ENCODE measurements at regions not wholly inside any gene's neighbourhood (a gene's known extent, or its start where the extent isn't known, plus 50 kb on each side); places are given as distances from the start of the nearest gene placed in this dataset.

DNA sequence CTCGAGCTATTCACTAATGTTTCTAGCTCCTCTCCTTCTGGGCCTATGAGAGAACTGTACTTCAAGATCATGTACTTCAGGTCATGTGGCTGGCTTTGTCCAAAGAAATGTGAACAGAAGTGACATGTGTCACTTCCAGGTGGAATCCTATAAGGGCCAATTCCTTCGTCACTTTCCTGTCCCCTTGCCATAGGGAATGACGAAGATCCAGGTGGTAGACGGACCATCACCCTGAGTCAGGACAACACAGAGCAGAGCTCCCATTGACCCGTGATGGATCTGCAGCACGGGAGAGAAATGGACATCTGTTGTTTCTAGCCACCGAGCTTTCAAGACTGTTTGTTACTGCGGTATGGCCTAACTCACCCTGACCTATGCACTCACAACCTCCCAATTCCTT, 157.0 kb downstream of the DRD1 start:
- Histone ChIP-seq H3K9me3 (ENCODE audit: low read length) (no peaks in the 10 kb centered on the region), H3K4me3 (ENCODE audit: low read depth, low read length, poor library complexity, severe bottlenecking) (no peak overlapping the region), H3K27me3 (ENCODE audit: insufficient read depth, low read length) (no peaks in the 10 kb centered on the region), H4K20me1 (ENCODE audit: insufficient read depth, low read length) (no peaks in the 10 kb centered on the region), H3K27ac (ENCODE audit: low read depth, low read length, poor library complexity, severe bottlenecking) (no peak overlapping the region), H3K9ac (ENCODE audit: low read length) (no peak overlapping the region), H3K4me2 (ENCODE audit: low read length) (no peak overlapping the region), H3F3A (ENCODE audit: insufficient read depth, low read length) (no peaks in the 10 kb centered on the region), H2AFZ (ENCODE audit: low read length) (no peak overlapping the region), H3K36me3 (ENCODE audit: insufficient read depth, low read length) (no peaks in the 10 kb centered on the region), H3K4me1 (ENCODE audit: insufficient read depth, low read length, severe bottlenecking) (no peaks in the 10 kb centered on the region), H3K79me2 (ENCODE audit: insufficient read depth, low read length) (no peaks in the 10 kb centered on the region), H3K9me2 (ENCODE audit: low read depth, low read length) (no peaks in the 10 kb centered on the region)
- no peak for TF ChIP-seq EZH2 (IDR thresholded peaks at IDR 0.05; ENCODE audit: borderline replicate concordance, low read length)
- TF ChIP-seq, protein P1, sequence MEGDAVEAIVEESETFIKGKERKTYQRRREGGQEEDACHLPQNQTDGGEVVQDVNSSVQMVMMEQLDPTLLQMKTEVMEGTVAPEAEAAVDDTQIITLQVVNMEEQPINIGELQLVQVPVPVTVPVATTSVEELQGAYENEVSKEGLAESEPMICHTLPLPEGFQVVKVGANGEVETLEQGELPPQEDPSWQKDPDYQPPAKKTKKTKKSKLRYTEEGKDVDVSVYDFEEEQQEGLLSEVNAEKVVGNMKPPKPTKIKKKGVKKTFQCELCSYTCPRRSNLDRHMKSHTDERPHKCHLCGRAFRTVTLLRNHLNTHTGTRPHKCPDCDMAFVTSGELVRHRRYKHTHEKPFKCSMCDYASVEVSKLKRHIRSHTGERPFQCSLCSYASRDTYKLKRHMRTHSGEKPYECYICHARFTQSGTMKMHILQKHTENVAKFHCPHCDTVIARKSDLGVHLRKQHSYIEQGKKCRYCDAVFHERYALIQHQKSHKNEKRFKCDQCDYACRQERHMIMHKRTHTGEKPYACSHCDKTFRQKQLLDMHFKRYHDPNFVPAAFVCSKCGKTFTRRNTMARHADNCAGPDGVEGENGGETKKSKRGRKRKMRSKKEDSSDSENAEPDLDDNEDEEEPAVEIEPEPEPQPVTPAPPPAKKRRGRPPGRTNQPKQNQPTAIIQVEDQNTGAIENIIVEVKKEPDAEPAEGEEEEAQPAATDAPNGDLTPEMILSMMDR (IDR thresholded peaks at IDR 0.05; ENCODE audit: low read length): no peak

- Histone ChIP-seq H3K36me3 (ENCODE audit: insufficient read depth, low read length) (no peaks in the 10 kb centered on the region), H3K4me1 (ENCODE audit: insufficient read depth, low read length, severe bottlenecking) (no peaks in the 10 kb centered on the region), H4K20me1 (ENCODE audit: insufficient read depth, low read length) (no peaks in the 10 kb centered on the region), H3K9ac (ENCODE audit: low read length) (no peak overlapping the region), H3F3A (ENCODE audit: insufficient read depth, low read length) (no peaks in the 10 kb centered on the region), H2AFZ (ENCODE audit: low read length) (no peak overlapping the region), H3K4me2 (ENCODE audit: low read length) (no peak overlapping the region), H3K4me3 (ENCODE audit: low read depth, low read length, poor library complexity, severe bottlenecking) (no peak overlapping the region), H3K79me2 (ENCODE audit: insufficient read depth, low read length) (no peaks in the 10 kb centered on the region), H3K9me3 (ENCODE audit: low read length) (no peaks in the 10 kb centered on the region), H3K9me2 (ENCODE audit: low read depth, low read length) (no peaks in the 10 kb centered on the region), H3K27me3 (ENCODE audit: insufficient read depth, low read length) (no peaks in the 10 kb centered on the region), H3K27ac (ENCODE audit: low read depth, low read length, poor library complexity, severe bottlenecking) (no peak overlapping the region)
- no peak for TF ChIP-seq EZH2 (IDR thresholded peaks at IDR 0.05; ENCODE audit: borderline replicate concordance, low read length)
- TF ChIP-seq, protein P1 (IDR thresholded peaks at IDR 0.05; ENCODE audit: low read length): no peak
These were observed 158.7 kb downstream of the DRD1 start for GRCh38 chr5:175285261-175285660.

DNA sequence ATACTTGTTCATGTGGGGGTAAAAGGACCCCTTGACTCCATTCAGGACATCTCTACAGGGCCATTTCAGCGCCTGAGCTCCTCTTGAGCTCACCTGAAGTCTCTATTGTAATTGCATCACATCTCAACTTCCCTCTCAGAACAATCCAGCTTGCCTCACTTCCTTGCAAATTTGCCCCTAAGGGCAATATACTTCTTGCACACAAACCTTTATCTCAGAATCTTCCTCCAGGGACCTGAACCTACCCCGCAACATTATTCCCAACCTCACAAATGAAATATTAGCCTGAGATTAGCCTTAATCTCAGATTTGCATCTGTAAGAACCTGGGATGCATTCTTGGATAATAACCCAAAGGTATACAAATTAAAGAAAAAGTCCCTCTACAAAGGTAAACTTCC, 159.2 kb downstream of the DRD1 start:
- no peaks in the 10 kb centered on the region for H3K4me1 ChIP-seq (ENCODE audit: insufficient read depth, low read length, severe bottlenecking)
- H3K9ac ChIP-seq (ENCODE audit: low read length): no peak overlapping the region
- H4K20me1 ChIP-seq (ENCODE audit: insufficient read depth, low read length): no peaks in the 10 kb centered on the region
- H3K79me2 ChIP-seq (ENCODE audit: insufficient read depth, low read length): no peaks in the 10 kb centered on the region
- H3F3A ChIP-seq (ENCODE audit: insufficient read depth, low read length): no peaks in the 10 kb centered on the region
- H3K27me3 ChIP-seq (ENCODE audit: insufficient read depth, low read length): no peaks in the 10 kb centered on the region
- no peaks in the 10 kb centered on the region for H3K9me2 ChIP-seq (ENCODE audit: low read depth, low read length)
- TF ChIP-seq, protein P1 (IDR thresholded peaks at IDR 0.05; ENCODE audit: low read length): no peak
- no peak for TF ChIP-seq EZH2 (IDR thresholded peaks at IDR 0.05; ENCODE audit: borderline replicate concordance, low read length)
- H3K36me3 ChIP-seq (ENCODE audit: insufficient read depth, low read length): no peaks in the 10 kb centered on the region
- H3K9me3 ChIP-seq (ENCODE audit: low read length): no peaks in the 10 kb centered on the region
- no peak overlapping the region for H3K4me3 ChIP-seq (ENCODE audit: low read depth, low read length, poor library complexity, severe bottlenecking)
- no peak overlapping the region for H3K4me2 ChIP-seq (ENCODE audit: low read length)
- no peak overlapping the region for H2AFZ ChIP-seq (ENCODE audit: low read length)
- no peak overlapping the region for H3K27ac ChIP-seq (ENCODE audit: low read depth, low read length, poor library complexity, severe bottlenecking)

Data from OCI-LY1 (cell line).